Keratinocyte (primary cell): ENCODE measurements at regions not wholly inside any gene's neighbourhood (a gene's known extent, or its start where the extent isn't known, plus 50 kb on each side); places are given as distances from the start of the nearest gene placed in this dataset.

Experiments
- DNase-seq: peaks from one replicate; pipeline ENCODE4 v3.0.0-alpha.2; 2011; ENCODE audit warnings: low read depth, missing footprints, low spot score
- FAIRE-seq: peaks from 2 replicates; lab custom pipeline; 2011; peaks lifted over from hg19 to GRCh38; lab: Jason Lieb, UNC
- H2AFZ ChIP-seq: 2 replicates; pipeline ENCODE4 v1.6.0; 2012; ENCODE audit warnings: low read length, control low read depth, inconsistent platforms; ENCODE audit not compliant: control insufficient read depth
- H3K27ac ChIP-seq: 2 replicates; pipeline ENCODE4 v1.5.1; 2011; ENCODE audit warnings: low read length; ENCODE audit not compliant: control insufficient read depth, insufficient read depth
- H3K27me3 ChIP-seq: 3 replicates; pipeline ENCODE4 v1.6.0; 2011; ENCODE audit warnings: low read length; ENCODE audit not compliant: control insufficient read depth, insufficient read depth; ENCODE audit errors: extremely low read depth
- H3K36me3 ChIP-seq, 2 experiments: 2 replicates in 1 of 2; 3 replicates in 1 of 2; pipeline ENCODE4 v1.5.1; 2011; ENCODE audit warnings: low read length in 2 of 2, mild to moderate bottlenecking in 1 of 2; ENCODE audit not compliant: control insufficient read depth in 2 of 2, insufficient read depth in 2 of 2; ENCODE audit errors: extremely low read depth in 1 of 2
- H3K4me1 ChIP-seq: 3 replicates; pipeline ENCODE4 v1.5.1; 2011; ENCODE audit warnings: low read length; ENCODE audit not compliant: control insufficient read depth, insufficient read depth; ENCODE audit errors: extremely low read depth
- H3K4me2 ChIP-seq: 3 replicates; pipeline ENCODE4 v1.6.0; 2011; ENCODE audit warnings: low read depth, low read length; ENCODE audit not compliant: control insufficient read depth, insufficient read depth; ENCODE audit errors: extremely low read depth
- H3K4me3 ChIP-seq, 3 experiments: fragments of 200-600 bp in 1 of 3; sonication (generic) in 1 of 3; 2 replicates in 2 of 3; 3 replicates in 1 of 3; pipeline ENCODE4 v1.5.1; 2011 to 2016; ENCODE audit warnings: low read length in 3 of 3, mild to moderate bottlenecking in 3 of 3, control low read depth in 2 of 3, inconsistent platforms in 1 of 3, low read depth in 1 of 3, mixed read lengths in 1 of 3, mixed run types in 1 of 3, moderate library complexity in 1 of 3; ENCODE audit not compliant: control insufficient read depth in 2 of 3, insufficient read depth in 2 of 3; ENCODE audit errors: extremely low read depth in 1 of 3
- H3K79me2 ChIP-seq: 2 replicates; pipeline ENCODE4 v1.6.0; 2012; ENCODE audit warnings: low read length; ENCODE audit not compliant: control insufficient read depth, insufficient read depth
- H3K9ac ChIP-seq: 3 replicates; pipeline ENCODE4 v1.6.0; 2011; ENCODE audit warnings: low read length; ENCODE audit not compliant: control insufficient read depth, insufficient read depth; ENCODE audit errors: extremely low read depth
- H3K9me1 ChIP-seq: 3 replicates; pipeline ENCODE4 v1.6.0; 2011; ENCODE audit warnings: low read length; ENCODE audit not compliant: control insufficient read depth, insufficient read depth; ENCODE audit errors: extremely low read depth
- H3K9me3 ChIP-seq: 2 replicates; pipeline ENCODE4 v1.5.1; 2012; ENCODE audit warnings: low read depth, low read length; ENCODE audit not compliant: control insufficient read depth
- H4K20me1 ChIP-seq: 3 replicates; pipeline ENCODE4 v1.6.0; 2011; ENCODE audit warnings: low read length; ENCODE audit not compliant: control insufficient read depth, insufficient read depth; ENCODE audit errors: extremely low read depth
- CTCF ChIP-seq, 3 experiments: IDR thresholded peaks in 1 of 3; conservative IDR thresholded peaks in 1 of 3; optimal IDR thresholded peaks in 1 of 3; 2 replicates in 2 of 3; 3 replicates in 1 of 3; pipeline versions ENCODE3 to v1.5.1; 2011; ENCODE audit warnings: low read length in 3 of 3, mild to moderate bottlenecking in 3 of 3, moderate library complexity in 2 of 3, control low read depth in 1 of 3, inconsistent platforms in 1 of 3; ENCODE audit not compliant: insufficient read depth in 2 of 3; ENCODE audit errors: extremely low read depth in 1 of 3
- EZH2 ChIP-seq: IDR thresholded peaks from one replicate; pipeline ENCODE4 v1.6.1; 2012; ENCODE audit warnings: inconsistent platforms, mild to moderate bottlenecking, low read length, moderate library complexity
- dilution Hi-C: fragments of 300-500 bp; cut with MboI; formaldehyde crosslinking; loops from one replicate; pipeline ENCODE4 v1.7.0; 2020; ENCODE audit warnings: low sequenced_read_pairs; ENCODE audit not compliant: extremely low pct_ligation_motif_present

- H3K4me2 ChIP-seq, result no peak overlapping the region
- no peaks in the 10 kb centered on the region for H3K9me1 ChIP-seq
- H3K36me3 ChIP-seq, result no peaks in the 10 kb centered on the region
- H3K4me3 ChIP-seq, result no peak overlapping the region
- H3K4me1 ChIP-seq, result no peaks in the 10 kb centered on the region
- H3K9ac ChIP-seq, result no peak overlapping the region
- dilution Hi-C loops, result no loop called here
- no peaks in the 10 kb centered on the region for H4K20me1 ChIP-seq
- FAIRE-seq (no peak), DNase-seq (no peak)
- H3K79me2 ChIP-seq, result no peaks in the 10 kb centered on the region
- H3K27ac ChIP-seq, result no peak overlapping the region
- H2AFZ ChIP-seq, result no peak overlapping the region
- no peaks in the 10 kb centered on the region for H3K27me3 ChIP-seq
- TF ChIP-seq EZH2, result no peak
- TF ChIP-seq CTCF (optimal IDR thresholded peaks at IDR 0.05 in 1 of 3, IDR thresholded peaks at IDR 0.05 in 1 of 3, conservative IDR thresholded peaks at IDR 0.05 in 1 of 3; ENCODE audit: extremely low read depth in 1 of 3, insufficient read depth in 2 of 3, low read length in 3 of 3), result no peak
- H3K9me3 ChIP-seq, result peaks cover 2% of the 10 kb centered on the region
Measured at GRCh38 chr17:34769049-34769448, 189.7 kb downstream of the TMEM132E start.

- H3K9ac ChIP-seq, result no peak overlapping the region
- no peak for TF ChIP-seq EZH2
- TF ChIP-seq CTCF (optimal IDR thresholded peaks at IDR 0.05 in 1 of 3, IDR thresholded peaks at IDR 0.05 in 1 of 3, conservative IDR thresholded peaks at IDR 0.05 in 1 of 3; ENCODE audit: extremely low read depth in 1 of 3, insufficient read depth in 2 of 3, low read length in 3 of 3), result no peak
- no peaks in the 10 kb centered on the region for H4K20me1 ChIP-seq
- no peaks in the 10 kb centered on the region for H3K9me3 ChIP-seq
- no peaks in the 10 kb centered on the region for H3K27me3 ChIP-seq
- H3K9me1 ChIP-seq, result no peaks in the 10 kb centered on the region
- no peaks in the 10 kb centered on the region for H3K79me2 ChIP-seq
- no peaks in the 10 kb centered on the region for H3K4me1 ChIP-seq
- H3K27ac ChIP-seq, result no peak overlapping the region
- H2AFZ ChIP-seq, result no peak overlapping the region
- FAIRE-seq (no peak), DNase-seq (no peak)
- H3K4me2 ChIP-seq, result no peak overlapping the region
- no peak overlapping the region for H3K4me3 ChIP-seq
- dilution Hi-C loops, result no loop called here
- H3K36me3 ChIP-seq, result no peaks in the 10 kb centered on the region
Measured at GRCh38 chr17:34765291-34765690, 185.9 kb downstream of the TMEM132E start.
